ENCODE measurements at regions not wholly inside any gene's neighbourhood (a gene's known extent, or its start where the extent isn't known, plus 50 kb on each side); places are given as distances from the start of the nearest gene placed in this dataset.
A peak's percentile ranks its signal among the peaks of the same experiment; 100 is the strongest.

GRCh38 chr4:161002386-161002785 lies 1161.4 kb downstream of the FSTL5 start:
- H3K23ac ChIP-seq (ENCODE audit: insufficient read length), result no peak overlapping the region
- no peak overlapping the region for H2BK15ac ChIP-seq (ENCODE audit: low read length)
- DNase-seq (ENCODE audit: low read depth in 1 of 2, low spot score in 2 of 2), result no peak
- H2BK12ac ChIP-seq (ENCODE audit: low read depth, low read length), result no peak overlapping the region
- H3K9me3 ChIP-seq (ENCODE audit: insufficient read depth in 2 of 2, low read depth in 1 of 2, low read length in 1 of 2), result no peaks in the 10 kb centered on the region
- no peak overlapping the region for H2BK120ac ChIP-seq (replicated peaks; ENCODE audit: low read depth, low read length)
- no peak overlapping the region for H3K9ac ChIP-seq (replicated peaks in 1 of 4; ENCODE audit: extremely low read depth in 1 of 4, low read depth in 3 of 4, low read length in 3 of 4)
- H3K79me1 ChIP-seq (ENCODE audit: low read depth, low read length), result no peaks in the 10 kb centered on the region
- H4K8ac ChIP-seq (ENCODE audit: extremely low read depth, insufficient read depth, low read length), result no peak overlapping the region; the same call in 1 of the 2 replicates
- ChIA-PET CTCF (ENCODE audit: partially characterized antibody) (no interaction called here), POLR2A (ENCODE audit: partially characterized antibody) (no interaction called here)
- H3K4me2 ChIP-seq (ENCODE audit: insufficient read depth in 1 of 2, low read depth in 2 of 2, low read length in 2 of 2), result no peak overlapping the region
- H3K4ac ChIP-seq (replicated peaks; ENCODE audit: insufficient read length, low read depth, low read length), result no peak overlapping the region
- no peak overlapping the region for H4K5ac ChIP-seq (ENCODE audit: insufficient read length, low read depth, low read length)
- no peak for FAIRE-seq
- no peak overlapping the region for H2BK20ac ChIP-seq (ENCODE audit: low read length)
- H4K91ac ChIP-seq (replicated peaks; ENCODE audit: insufficient read length, low read length), result no peak overlapping the region
- 96% methylated on average over 8 of the region's 8 CpGs; no CpG with 5 or more reads in 1 of the 2 experiments for WGBS, 2 experiments (ENCODE audit: extremely low coverage in 1 of 2, insufficient coverage in 1 of 2, insufficient read length in 1 of 2, insufficient replicate concordance in 2 of 2, low coverage in 1 of 2, low lambda C conversion rate in 2 of 2, missing lambda C conversion rate in 1 of 2)
- H3K4me1 ChIP-seq (replicated peaks in 1 of 4; ENCODE audit: control insufficient read depth in 3 of 4, insufficient read depth in 4 of 4, low read length in 3 of 4), result no peaks in the 10 kb centered on the region
- H3K4me3 ChIP-seq (ENCODE audit: extremely low read depth in 1 of 4, insufficient read depth in 2 of 4, low read depth in 3 of 4, low read length in 4 of 4), result no peak overlapping the region
- H3K36me3 ChIP-seq (ENCODE audit: control insufficient read depth in 2 of 4, insufficient read depth in 4 of 4, low read length in 3 of 4), result no peaks in the 10 kb centered on the region
- H2AK5ac ChIP-seq (ENCODE audit: low read depth, low read length), result no peak overlapping the region
- H4K20me1 ChIP-seq (replicated peaks in 1 of 2; ENCODE audit: control insufficient read depth in 1 of 2, insufficient read depth in 2 of 2, low read length in 2 of 2), result no peaks in the 10 kb centered on the region
- H3K23me2 ChIP-seq (ENCODE audit: low read depth, low read length), result no peaks in the 10 kb centered on the region
- no peaks in the 10 kb centered on the region for H3K27me3 ChIP-seq (replicated peaks in 1 of 4; ENCODE audit: control insufficient read depth in 3 of 4, extremely low read depth in 1 of 4, insufficient read depth in 3 of 4, low read length in 3 of 4)
- H2BK5ac ChIP-seq (ENCODE audit: low read depth, low read length), result no peak overlapping the region
- no peak overlapping the region for H3K27ac ChIP-seq (ENCODE audit: low read depth, low read length)
- H3K18ac ChIP-seq (ENCODE audit: extremely low read depth, low read length), result no peak overlapping the region
- H3K14ac ChIP-seq (ENCODE audit: insufficient read length), result no peak overlapping the region
- H2AFZ ChIP-seq (ENCODE audit: low read length), result peak overlapping the region; percentile 51; the same call in 1 of the 2 replicates
- H3K56ac ChIP-seq (replicated peaks; ENCODE audit: insufficient read length, low read depth, low read length), result no peak overlapping the region
- H3K79me2 ChIP-seq (ENCODE audit: control insufficient read depth in 1 of 2, insufficient read depth in 2 of 2, low read length in 2 of 2), result no peaks in the 10 kb centered on the region
- TF ChIP-seq SRF (IDR thresholded peaks at IDR 0.05; ENCODE audit: low read depth, low read length), result no peak
- no peak for TF ChIP-seq KDM4A (IDR thresholded peaks at IDR 0.05; ENCODE audit: low read depth, low read length, severe bottlenecking)
- no peak for TF ChIP-seq RXRA (IDR thresholded peaks at IDR 0.05; ENCODE audit: insufficient read depth, low read depth, low read length)
- no peak for TF ChIP-seq SP2 (IDR thresholded peaks at IDR 0.05; ENCODE audit: low read length)
- TF ChIP-seq KDM1A (IDR thresholded peaks at IDR 0.05; ENCODE audit: borderline replicate concordance, low read length), result no peak
- no peak for TF ChIP-seq ZNF274 (IDR thresholded peaks at IDR 0.05; ENCODE audit: borderline replicate concordance, extremely low read depth, low read length)
- TF ChIP-seq ATF2 (IDR thresholded peaks at IDR 0.05; ENCODE audit: low read length), result no peak

Data from H1 (cell line).